GM23338 (cell line): ENCODE measurements at regions not wholly inside any gene's neighbourhood (a gene's known extent, or its start where the extent isn't known, plus 50 kb on each side); places are given as distances from the start of the nearest gene placed in this dataset.

Source experiments
- ATAC-seq: fragments of 200-7000 bp; cut with Tn5 transposase; 3 replicates; pipeline ENCODE4 v1.9.1; 2020
- DNase-seq: peaks from one replicate; pipeline ENCODE4 v3.0.0-alpha.2; 2015; ENCODE audit warnings: low spot score
- H2AFZ ChIP-seq: fragments of 200-600 bp; sonication (generic); 2 replicates; pipeline ENCODE4 v1.8.0; 2016; ENCODE audit warnings: antibody characterized with exemption, mild to moderate bottlenecking, moderate library complexity
- H3F3A ChIP-seq: fragments of 200-600 bp; sonication (generic); replicated peaks from 2 replicates; pipeline ENCODE4 v1.8.0; 2017; ENCODE audit warnings: antibody characterized with exemption, mixed run types, low read depth
- H3K27ac ChIP-seq: fragments of 200-600 bp; sonication (generic); 2 replicates; pipeline ENCODE4 v1.6.1; 2016; ENCODE audit warnings: low read depth
- H3K27me3 ChIP-seq: fragments of 200-600 bp; sonication (generic); 2 replicates; pipeline ENCODE4 v1.8.0; 2016; ENCODE audit warnings: mild to moderate bottlenecking, mixed run types, moderate library complexity; ENCODE audit not compliant: insufficient read depth
- H3K36me3 ChIP-seq: fragments of 200-600 bp; sonication (generic); 2 replicates; pipeline ENCODE4 v1.8.0; 2016; ENCODE audit warnings: mild to moderate bottlenecking; ENCODE audit not compliant: insufficient read depth
- H3K4me1 ChIP-seq: fragments of 200-600 bp; sonication (generic); 2 replicates; pipeline ENCODE4 v1.8.0; 2016; ENCODE audit warnings: mild to moderate bottlenecking, moderate library complexity; ENCODE audit not compliant: insufficient read depth
- H3K4me2 ChIP-seq: fragments of 200-600 bp; sonication (generic); 2 replicates; pipeline ENCODE4 v1.7.1; 2017; ENCODE audit warnings: mixed run types
- H3K4me3 ChIP-seq: fragments of 200-600 bp; sonication (generic); 2 replicates; pipeline ENCODE4 v1.6.1; 2016; ENCODE audit warnings: mixed run types
- H3K79me2 ChIP-seq: fragments of 200-600 bp; sonication (generic); replicated peaks from 2 replicates; pipeline ENCODE4 v1.8.0; 2017; ENCODE audit warnings: mild to moderate bottlenecking; ENCODE audit not compliant: insufficient read depth
- H3K9me2 ChIP-seq: fragments of 200-600 bp; sonication (generic); 2 replicates; pipeline ENCODE4 v1.8.0; 2017; ENCODE audit not compliant: insufficient read depth
- H4K20me1 ChIP-seq: fragments of 200-600 bp; sonication (generic); replicated peaks from 2 replicates; pipeline ENCODE4 v1.8.0; 2017; ENCODE audit warnings: mild to moderate bottlenecking; ENCODE audit not compliant: insufficient read depth
- H3K27ac Mint-ChIP-seq: 2 replicates; pipeline ENCODE4 v1.8.0; 2020; ENCODE audit warnings: inconsistent platforms, mild to moderate bottlenecking, moderate library complexity, mixed read lengths
- H3K27me3 Mint-ChIP-seq: 3 replicates; pipeline ENCODE4 v1.8.0; 2022; ENCODE audit warnings: low read depth, mild to moderate bottlenecking, moderate library complexity, mixed read lengths, inconsistent platforms; ENCODE audit not compliant: insufficient read depth, poor library complexity
- H3K36me3 Mint-ChIP-seq: 3 replicates; pipeline ENCODE4 v1.8.0; 2021; ENCODE audit warnings: low read depth, mild to moderate bottlenecking, inconsistent platforms, moderate library complexity, mixed read lengths
- H3K4me1 Mint-ChIP-seq: 3 replicates; pipeline ENCODE4 v1.8.0; 2020; ENCODE audit warnings: mild to moderate bottlenecking, inconsistent platforms, mixed read lengths
- H3K4me3 Mint-ChIP-seq: 3 replicates; pipeline ENCODE4 v1.8.0; 2021; ENCODE audit warnings: moderate library complexity, mild to moderate bottlenecking, inconsistent platforms, mixed read lengths
- H3K9me3 Mint-ChIP-seq: 3 replicates; pipeline ENCODE4 v1.8.0; 2020; ENCODE audit warnings: moderate library complexity, mild to moderate bottlenecking, inconsistent platforms, mixed read lengths
- CREB1 ChIP-seq: fragments of 250-450 bp; sonication (Bioruptor Pico); IDR thresholded peaks from 2 replicates; pipeline ENCODE4 v1.5.0; 2020; ENCODE audit warnings: low read depth, mild to moderate bottlenecking, moderate library complexity
- EZH2 ChIP-seq: fragments of 200-600 bp; sonication (generic); IDR thresholded peaks from one replicate; pipeline ENCODE4 v1.8.0; 2017; ENCODE audit warnings: antibody characterized with exemption, mild to moderate bottlenecking, low read depth; ENCODE audit not compliant: unreplicated experiment
- EZH2phosphoT487 ChIP-seq: fragments of 200-600 bp; sonication (generic); IDR thresholded peaks from one replicate; pipeline ENCODE4 v1.8.1; 2018; ENCODE audit warnings: antibody characterized with exemption; ENCODE audit not compliant: unreplicated experiment
- JUNB ChIP-seq: IDR thresholded peaks from one replicate; pipeline ENCODE4 v1.6.1; 2016; ENCODE audit warnings: antibody characterized with exemption; ENCODE audit not compliant: unreplicated experiment
- NANOG ChIP-seq: IDR thresholded peaks from 2 replicates; pipeline ENCODE4 v1.6.1; 2016; ENCODE audit warnings: antibody characterized with exemption, borderline replicate concordance
- STAT1 ChIP-seq: IDR thresholded peaks from one replicate; pipeline ENCODE4 v1.6.1; 2016; ENCODE audit warnings: antibody characterized with exemption; ENCODE audit not compliant: unreplicated experiment
- ZNF114 ChIP-seq: fragments of 250-450 bp; sonication (Bioruptor Pico); IDR thresholded peaks from 2 replicates; pipeline ENCODE4 v1.5.0; 2020; ENCODE audit warnings: mild to moderate bottlenecking, moderate library complexity
- ZNF331 ChIP-seq: fragments of 250-450 bp; sonication (Bioruptor Pico); IDR thresholded peaks from 2 replicates; pipeline ENCODE4 v1.5.0; 2020; ENCODE audit warnings: low read depth, mild to moderate bottlenecking, moderate library complexity
- TF ChIP-seq, protein P1 (sequence below): IDR thresholded peaks from one replicate; pipeline ENCODE4 v1.6.1; 2018; ENCODE audit warnings: antibody characterized with exemption; ENCODE audit not compliant: unreplicated experiment
- TF ChIP-seq, protein P2 (sequence below), 2 experiments: fragments of 200-600 bp in 1 of 2; sonication (generic) in 1 of 2; conservative IDR thresholded peaks; 2 replicates each; pipeline versions ENCODE4 v1.5.1 to v1.6.1; 2016 to 2017; ENCODE audit warnings: antibody characterized with exemption in 2 of 2, low read depth in 2 of 2, mild to moderate bottlenecking in 2 of 2, moderate library complexity in 1 of 2

DNA sequence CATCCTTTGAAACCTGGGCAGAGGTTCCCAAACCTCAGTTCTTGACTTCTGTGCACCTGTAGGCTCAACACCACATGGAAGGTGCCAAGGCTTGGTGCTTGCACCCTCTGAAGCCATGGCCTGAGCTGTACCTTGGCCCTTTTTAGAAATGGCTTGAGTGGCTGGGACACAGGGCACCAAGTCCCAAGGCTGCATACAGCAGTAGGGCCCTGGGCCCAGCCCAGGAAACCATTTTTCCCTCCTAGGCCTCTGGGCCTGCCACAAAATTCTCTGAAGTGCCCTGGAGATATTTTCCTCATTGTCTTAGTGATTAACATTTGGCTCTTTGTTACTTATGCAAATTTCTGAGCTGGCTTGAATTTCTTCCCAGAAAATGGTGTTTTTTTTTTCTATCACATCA, 65.6 kb upstream of the ACTRT2 start:
- ATAC-seq = no peak
- no peaks in the 10 kb centered on the region for H4K20me1 ChIP-seq
- peaks cover 97% of the 10 kb centered on the region for H3K9me3 Mint-ChIP-seq

DNA sequence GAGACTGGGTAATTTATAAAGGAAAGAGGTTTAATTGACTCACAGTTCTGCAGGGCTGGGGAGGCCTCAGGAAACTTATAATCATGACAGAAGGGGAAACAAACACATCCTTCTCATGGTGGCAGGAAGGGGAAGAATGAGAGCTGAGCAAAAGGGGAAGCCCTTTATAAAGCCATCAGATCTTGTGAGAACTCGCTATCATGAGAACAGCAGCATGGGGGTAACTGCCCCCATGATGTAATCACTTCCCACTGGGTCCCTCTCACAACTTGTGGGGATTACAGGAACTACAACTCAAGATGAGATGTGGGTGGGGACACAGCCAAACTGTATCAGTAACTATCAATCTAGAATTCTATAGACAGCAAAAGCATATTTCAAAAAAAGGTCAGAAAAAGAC, 64.7 kb upstream of the ACTRT2 start:
- Histone ChIP-seq H3K4me1 (no peaks in the 10 kb centered on the region), H2AFZ (no peak overlapping the region), H4K20me1 (no peaks in the 10 kb centered on the region), H3K4me2 (no peak overlapping the region), H3K79me2 (no peaks in the 10 kb centered on the region), H3K27ac (no peak overlapping the region), H3K36me3 (no peaks in the 10 kb centered on the region), H3K27me3 (no peaks in the 10 kb centered on the region), H3F3A (no peaks in the 10 kb centered on the region), H3K4me3 (no peak overlapping the region), H3K9me2 (no peaks in the 10 kb centered on the region)
- Mint-ChIP-seq H3K27me3 (no peaks in the 10 kb centered on the region), H3K27ac (no peak overlapping the region), H3K4me1 (no peaks in the 10 kb centered on the region), H3K4me3 (no peak overlapping the region), H3K36me3 (peaks cover 25% of the 10 kb centered on the region; the same call in 2 of the 3 replicates), H3K9me3 (peaks cover 95% of the 10 kb centered on the region)
- ATAC-seq (no peak), DNase-seq (no peak)
- TF ChIP-seq, protein P1, sequence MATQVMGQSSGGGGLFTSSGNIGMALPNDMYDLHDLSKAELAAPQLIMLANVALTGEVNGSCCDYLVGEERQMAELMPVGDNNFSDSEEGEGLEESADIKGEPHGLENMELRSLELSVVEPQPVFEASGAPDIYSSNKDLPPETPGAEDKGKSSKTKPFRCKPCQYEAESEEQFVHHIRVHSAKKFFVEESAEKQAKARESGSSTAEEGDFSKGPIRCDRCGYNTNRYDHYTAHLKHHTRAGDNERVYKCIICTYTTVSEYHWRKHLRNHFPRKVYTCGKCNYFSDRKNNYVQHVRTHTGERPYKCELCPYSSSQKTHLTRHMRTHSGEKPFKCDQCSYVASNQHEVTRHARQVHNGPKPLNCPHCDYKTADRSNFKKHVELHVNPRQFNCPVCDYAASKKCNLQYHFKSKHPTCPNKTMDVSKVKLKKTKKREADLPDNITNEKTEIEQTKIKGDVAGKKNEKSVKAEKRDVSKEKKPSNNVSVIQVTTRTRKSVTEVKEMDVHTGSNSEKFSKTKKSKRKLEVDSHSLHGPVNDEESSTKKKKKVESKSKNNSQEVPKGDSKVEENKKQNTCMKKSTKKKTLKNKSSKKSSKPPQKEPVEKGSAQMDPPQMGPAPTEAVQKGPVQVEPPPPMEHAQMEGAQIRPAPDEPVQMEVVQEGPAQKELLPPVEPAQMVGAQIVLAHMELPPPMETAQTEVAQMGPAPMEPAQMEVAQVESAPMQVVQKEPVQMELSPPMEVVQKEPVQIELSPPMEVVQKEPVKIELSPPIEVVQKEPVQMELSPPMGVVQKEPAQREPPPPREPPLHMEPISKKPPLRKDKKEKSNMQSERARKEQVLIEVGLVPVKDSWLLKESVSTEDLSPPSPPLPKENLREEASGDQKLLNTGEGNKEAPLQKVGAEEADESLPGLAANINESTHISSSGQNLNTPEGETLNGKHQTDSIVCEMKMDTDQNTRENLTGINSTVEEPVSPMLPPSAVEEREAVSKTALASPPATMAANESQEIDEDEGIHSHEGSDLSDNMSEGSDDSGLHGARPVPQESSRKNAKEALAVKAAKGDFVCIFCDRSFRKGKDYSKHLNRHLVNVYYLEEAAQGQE = no peak
- TF ChIP-seq ZNF114 (CRISPR knock-in tag) = no peak

More for the DNA sequence above, 65.6 kb upstream of the ACTRT2 start:
- peaks cover 28% of the 10 kb centered on the region; the same call in 2 of the 3 replicates for H3K36me3 Mint-ChIP-seq
- Histone ChIP-seq H3K79me2 (no peaks in the 10 kb centered on the region), H3K4me2 (no peak overlapping the region), H3K36me3 (no peaks in the 10 kb centered on the region), H2AFZ (no peak overlapping the region), H3F3A (no peaks in the 10 kb centered on the region), H3K4me3 (no peak overlapping the region), H3K27me3 (no peaks in the 10 kb centered on the region), H3K4me1 (no peaks in the 10 kb centered on the region), H3K9me2 (no peaks in the 10 kb centered on the region), H3K27ac (no peak overlapping the region)
- DNase-seq = no peak
- H3K4me1 Mint-ChIP-seq = no peaks in the 10 kb centered on the region
- TF ChIP-seq EZH2phosphoT487 (no peak), JUNB (no peak), STAT1 (no peak), NANOG (no peak), CREB1 (no peak), ZNF331 (CRISPR knock-in tag) (no peak), EZH2 (no peak)
- TF ChIP-seq, protein P2, sequence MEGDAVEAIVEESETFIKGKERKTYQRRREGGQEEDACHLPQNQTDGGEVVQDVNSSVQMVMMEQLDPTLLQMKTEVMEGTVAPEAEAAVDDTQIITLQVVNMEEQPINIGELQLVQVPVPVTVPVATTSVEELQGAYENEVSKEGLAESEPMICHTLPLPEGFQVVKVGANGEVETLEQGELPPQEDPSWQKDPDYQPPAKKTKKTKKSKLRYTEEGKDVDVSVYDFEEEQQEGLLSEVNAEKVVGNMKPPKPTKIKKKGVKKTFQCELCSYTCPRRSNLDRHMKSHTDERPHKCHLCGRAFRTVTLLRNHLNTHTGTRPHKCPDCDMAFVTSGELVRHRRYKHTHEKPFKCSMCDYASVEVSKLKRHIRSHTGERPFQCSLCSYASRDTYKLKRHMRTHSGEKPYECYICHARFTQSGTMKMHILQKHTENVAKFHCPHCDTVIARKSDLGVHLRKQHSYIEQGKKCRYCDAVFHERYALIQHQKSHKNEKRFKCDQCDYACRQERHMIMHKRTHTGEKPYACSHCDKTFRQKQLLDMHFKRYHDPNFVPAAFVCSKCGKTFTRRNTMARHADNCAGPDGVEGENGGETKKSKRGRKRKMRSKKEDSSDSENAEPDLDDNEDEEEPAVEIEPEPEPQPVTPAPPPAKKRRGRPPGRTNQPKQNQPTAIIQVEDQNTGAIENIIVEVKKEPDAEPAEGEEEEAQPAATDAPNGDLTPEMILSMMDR (conservative IDR thresholded peaks at IDR 0.05; ENCODE audit: low read depth in 2 of 2) = no peak
- TF ChIP-seq, protein P1 = no peak
- no peaks in the 10 kb centered on the region for H3K27me3 Mint-ChIP-seq
- no peak overlapping the region for H3K4me3 Mint-ChIP-seq
- no peak overlapping the region for H3K27ac Mint-ChIP-seq
